HEK293 (cell line): ENCODE measurements at regions not wholly inside any gene's neighbourhood (a gene's known extent, or its start where the extent isn't known, plus 50 kb on each side); places are given as distances from the start of the nearest gene placed in this dataset.

Source experiments
- GLIS1 ChIP-seq: fragments of 450-650 bp; formaldehyde crosslinking; IDR thresholded peaks from 2 replicates; pipeline ENCODE4 v1.5.1; 2016; ENCODE audit warnings: missing biosample characterization, missing genetic modification characterization
- SP7 ChIP-seq: fragments of 450-650 bp; formaldehyde crosslinking; IDR thresholded peaks from 2 replicates; pipeline ENCODE4 v1.5.1; 2016; ENCODE audit warnings: missing biosample characterization, missing genetic modification characterization
- ZBTB8A ChIP-seq: fragments of 450-650 bp; formaldehyde crosslinking; IDR thresholded peaks from 2 replicates; pipeline ENCODE4 v1.5.1; 2016; ENCODE audit warnings: missing biosample characterization, missing genetic modification characterization
- ZNF239 ChIP-seq: fragments of 450-650 bp; formaldehyde crosslinking; IDR thresholded peaks from 2 replicates; pipeline ENCODE4 v1.5.1; 2016; ENCODE audit warnings: missing biosample characterization, missing genetic modification characterization
- ZNF248 ChIP-seq: fragments of 450-650 bp; formaldehyde crosslinking; IDR thresholded peaks from 2 replicates; pipeline ENCODE4 v1.5.1; 2017; ENCODE audit warnings: missing biosample characterization, missing genetic modification characterization
- ZNF544 ChIP-seq: fragments of 450-650 bp; formaldehyde crosslinking; IDR thresholded peaks from 2 replicates; pipeline ENCODE4 v1.5.0; 2017; ENCODE audit warnings: missing biosample characterization, missing genetic modification characterization
- ZNF558 ChIP-seq: fragments of 450-650 bp; formaldehyde crosslinking; IDR thresholded peaks from 2 replicates; pipeline ENCODE4 v1.5.1; 2016; ENCODE audit warnings: missing biosample characterization, missing genetic modification characterization
- TF ChIP-seq, protein P1 (sequence below): fragments of 450-650 bp; formaldehyde crosslinking; IDR thresholded peaks from 2 replicates; pipeline ENCODE4 v1.5.1; 2016; ENCODE audit warnings: missing biosample characterization, missing genetic modification characterization, low read depth
- TF ChIP-seq, protein P2 (sequence below): fragments of 450-650 bp; formaldehyde crosslinking; IDR thresholded peaks from 2 replicates; pipeline ENCODE4 v1.5.1; 2016; ENCODE audit warnings: missing biosample characterization, missing genetic modification characterization
- TF ChIP-seq, protein P3 (sequence below): fragments of 450-650 bp; IDR thresholded peaks from 2 replicates; pipeline ENCODE4 v1.5.1; 2018; ENCODE audit warnings: missing biosample characterization, missing genetic modification characterization
- TF ChIP-seq, protein P4 (sequence below): fragments of 450-650 bp; formaldehyde crosslinking; conservative IDR thresholded peaks from 2 replicates; pipeline ENCODE4 v1.5.1; 2016; ENCODE audit warnings: low read depth, missing biosample characterization, missing genetic modification characterization
- TF ChIP-seq, protein P5 (sequence below): fragments of 450-650 bp; formaldehyde crosslinking; IDR thresholded peaks from 2 replicates; pipeline ENCODE4 v1.5.1; 2016; ENCODE audit warnings: missing biosample characterization, missing genetic modification characterization

DNA sequence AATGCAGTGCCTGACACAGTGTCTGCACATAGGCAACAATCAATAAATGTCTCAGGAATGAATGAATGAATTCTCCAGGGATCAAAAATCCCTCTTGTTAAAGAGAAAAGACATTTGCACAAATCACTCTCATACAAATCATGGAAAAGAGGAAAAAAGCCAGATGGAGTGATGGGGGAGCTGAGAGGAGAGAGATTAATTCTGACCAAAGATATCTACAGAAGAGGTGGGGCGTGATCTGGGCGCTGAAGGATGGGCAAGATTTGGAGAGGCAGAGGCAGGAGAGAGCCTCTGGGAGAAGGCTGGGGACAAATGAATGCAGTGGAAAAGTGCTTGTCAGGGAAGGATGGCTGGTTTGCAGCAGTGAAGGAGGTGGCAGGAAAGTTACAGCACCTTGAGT is 142.9 kb upstream of the BACH2 start:
- no peak for TF ChIP-seq ZBTB8A (tag by site-specific recombination)
- TF ChIP-seq, protein P1, sequence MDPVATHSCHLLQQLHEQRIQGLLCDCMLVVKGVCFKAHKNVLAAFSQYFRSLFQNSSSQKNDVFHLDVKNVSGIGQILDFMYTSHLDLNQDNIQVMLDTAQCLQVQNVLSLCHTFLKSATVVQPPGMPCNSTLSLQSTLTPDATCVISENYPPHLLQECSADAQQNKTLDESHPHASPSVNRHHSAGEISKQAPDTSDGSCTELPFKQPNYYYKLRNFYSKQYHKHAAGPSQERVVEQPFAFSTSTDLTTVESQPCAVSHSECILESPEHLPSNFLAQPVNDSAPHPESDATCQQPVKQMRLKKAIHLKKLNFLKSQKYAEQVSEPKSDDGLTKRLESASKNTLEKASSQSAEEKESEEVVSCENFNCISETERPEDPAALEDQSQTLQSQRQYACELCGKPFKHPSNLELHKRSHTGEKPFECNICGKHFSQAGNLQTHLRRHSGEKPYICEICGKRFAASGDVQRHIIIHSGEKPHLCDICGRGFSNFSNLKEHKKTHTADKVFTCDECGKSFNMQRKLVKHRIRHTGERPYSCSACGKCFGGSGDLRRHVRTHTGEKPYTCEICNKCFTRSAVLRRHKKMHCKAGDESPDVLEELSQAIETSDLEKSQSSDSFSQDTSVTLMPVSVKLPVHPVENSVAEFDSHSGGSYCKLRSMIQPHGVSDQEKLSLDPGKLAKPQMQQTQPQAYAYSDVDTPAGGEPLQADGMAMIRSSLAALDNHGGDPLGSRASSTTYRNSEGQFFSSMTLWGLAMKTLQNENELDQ (tag by site-specific recombination) = no peak
- TF ChIP-seq, protein P2, sequence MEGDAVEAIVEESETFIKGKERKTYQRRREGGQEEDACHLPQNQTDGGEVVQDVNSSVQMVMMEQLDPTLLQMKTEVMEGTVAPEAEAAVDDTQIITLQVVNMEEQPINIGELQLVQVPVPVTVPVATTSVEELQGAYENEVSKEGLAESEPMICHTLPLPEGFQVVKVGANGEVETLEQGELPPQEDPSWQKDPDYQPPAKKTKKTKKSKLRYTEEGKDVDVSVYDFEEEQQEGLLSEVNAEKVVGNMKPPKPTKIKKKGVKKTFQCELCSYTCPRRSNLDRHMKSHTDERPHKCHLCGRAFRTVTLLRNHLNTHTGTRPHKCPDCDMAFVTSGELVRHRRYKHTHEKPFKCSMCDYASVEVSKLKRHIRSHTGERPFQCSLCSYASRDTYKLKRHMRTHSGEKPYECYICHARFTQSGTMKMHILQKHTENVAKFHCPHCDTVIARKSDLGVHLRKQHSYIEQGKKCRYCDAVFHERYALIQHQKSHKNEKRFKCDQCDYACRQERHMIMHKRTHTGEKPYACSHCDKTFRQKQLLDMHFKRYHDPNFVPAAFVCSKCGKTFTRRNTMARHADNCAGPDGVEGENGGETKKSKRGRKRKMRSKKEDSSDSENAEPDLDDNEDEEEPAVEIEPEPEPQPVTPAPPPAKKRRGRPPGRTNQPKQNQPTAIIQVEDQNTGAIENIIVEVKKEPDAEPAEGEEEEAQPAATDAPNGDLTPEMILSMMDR = no peak
- no peak for TF ChIP-seq SP7 (tag by site-specific recombination)
- no peak for TF ChIP-seq ZNF239 (tag by site-specific recombination)
- no peak for TF ChIP-seq ZNF248 (tag by site-specific recombination)
- TF ChIP-seq, protein P3, sequence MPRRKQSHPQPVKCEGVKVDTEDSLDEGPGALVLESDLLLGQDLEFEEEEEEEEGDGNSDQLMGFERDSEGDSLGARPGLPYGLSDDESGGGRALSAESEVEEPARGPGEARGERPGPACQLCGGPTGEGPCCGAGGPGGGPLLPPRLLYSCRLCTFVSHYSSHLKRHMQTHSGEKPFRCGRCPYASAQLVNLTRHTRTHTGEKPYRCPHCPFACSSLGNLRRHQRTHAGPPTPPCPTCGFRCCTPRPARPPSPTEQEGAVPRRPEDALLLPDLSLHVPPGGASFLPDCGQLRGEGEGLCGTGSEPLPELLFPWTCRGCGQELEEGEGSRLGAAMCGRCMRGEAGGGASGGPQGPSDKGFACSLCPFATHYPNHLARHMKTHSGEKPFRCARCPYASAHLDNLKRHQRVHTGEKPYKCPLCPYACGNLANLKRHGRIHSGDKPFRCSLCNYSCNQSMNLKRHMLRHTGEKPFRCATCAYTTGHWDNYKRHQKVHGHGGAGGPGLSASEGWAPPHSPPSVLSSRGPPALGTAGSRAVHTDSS (tag by site-specific recombination) = no peak
- no peak for TF ChIP-seq ZNF558
- TF ChIP-seq, protein P4, sequence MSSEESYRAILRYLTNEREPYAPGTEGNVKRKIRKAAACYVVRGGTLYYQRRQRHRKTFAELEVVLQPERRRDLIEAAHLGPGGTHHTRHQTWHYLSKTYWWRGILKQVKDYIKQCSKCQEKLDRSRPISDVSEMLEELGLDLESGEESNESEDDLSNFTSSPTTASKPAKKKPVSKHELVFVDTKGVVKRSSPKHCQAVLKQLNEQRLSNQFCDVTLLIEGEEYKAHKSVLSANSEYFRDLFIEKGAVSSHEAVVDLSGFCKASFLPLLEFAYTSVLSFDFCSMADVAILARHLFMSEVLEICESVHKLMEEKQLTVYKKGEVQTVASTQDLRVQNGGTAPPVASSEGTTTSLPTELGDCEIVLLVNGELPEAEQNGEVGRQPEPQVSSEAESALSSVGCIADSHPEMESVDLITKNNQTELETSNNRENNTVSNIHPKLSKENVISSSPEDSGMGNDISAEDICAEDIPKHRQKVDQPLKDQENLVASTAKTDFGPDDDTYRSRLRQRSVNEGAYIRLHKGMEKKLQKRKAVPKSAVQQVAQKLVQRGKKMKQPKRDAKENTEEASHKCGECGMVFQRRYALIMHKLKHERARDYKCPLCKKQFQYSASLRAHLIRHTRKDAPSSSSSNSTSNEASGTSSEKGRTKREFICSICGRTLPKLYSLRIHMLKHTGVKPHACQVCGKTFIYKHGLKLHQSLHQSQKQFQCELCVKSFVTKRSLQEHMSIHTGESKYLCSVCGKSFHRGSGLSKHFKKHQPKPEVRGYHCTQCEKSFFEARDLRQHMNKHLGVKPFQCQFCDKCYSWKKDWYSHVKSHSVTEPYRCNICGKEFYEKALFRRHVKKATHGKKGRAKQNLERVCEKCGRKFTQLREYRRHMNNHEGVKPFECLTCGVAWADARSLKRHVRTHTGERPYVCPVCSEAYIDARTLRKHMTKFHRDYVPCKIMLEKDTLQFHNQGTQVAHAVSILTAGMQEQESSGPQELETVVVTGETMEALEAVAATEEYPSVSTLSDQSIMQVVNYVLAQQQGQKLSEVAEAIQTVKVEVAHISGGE (tag by site-specific recombination) = no peak
- TF ChIP-seq GLIS1 (tag by site-specific recombination) = no peak
- TF ChIP-seq, protein P5, sequence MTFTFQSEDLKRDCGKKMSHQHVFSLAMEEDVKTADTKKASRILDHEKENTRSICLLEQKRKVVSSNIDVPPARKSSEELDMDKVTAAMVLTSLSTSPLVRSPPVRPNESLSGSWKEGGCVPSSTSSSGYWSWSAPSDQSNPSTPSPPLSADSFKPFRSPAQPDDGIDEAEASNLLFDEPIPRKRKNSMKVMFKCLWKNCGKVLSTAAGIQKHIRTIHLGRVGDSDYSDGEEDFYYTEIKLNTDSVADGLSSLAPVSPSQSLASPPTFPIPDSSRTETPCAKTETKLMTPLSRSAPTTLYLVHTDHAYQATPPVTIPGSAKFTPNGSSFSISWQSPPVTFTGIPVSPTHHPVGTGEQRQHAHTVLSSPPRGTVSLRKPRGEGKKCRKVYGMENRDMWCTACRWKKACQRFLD (tag by site-specific recombination) = no peak
- TF ChIP-seq ZNF544 (tag by site-specific recombination) = no peak
